ENCODE measurements at regions not wholly inside any gene's neighbourhood (a gene's known extent, or its start where the extent isn't known, plus 50 kb on each side); places are given as distances from the start of the nearest gene placed in this dataset.

DNA sequence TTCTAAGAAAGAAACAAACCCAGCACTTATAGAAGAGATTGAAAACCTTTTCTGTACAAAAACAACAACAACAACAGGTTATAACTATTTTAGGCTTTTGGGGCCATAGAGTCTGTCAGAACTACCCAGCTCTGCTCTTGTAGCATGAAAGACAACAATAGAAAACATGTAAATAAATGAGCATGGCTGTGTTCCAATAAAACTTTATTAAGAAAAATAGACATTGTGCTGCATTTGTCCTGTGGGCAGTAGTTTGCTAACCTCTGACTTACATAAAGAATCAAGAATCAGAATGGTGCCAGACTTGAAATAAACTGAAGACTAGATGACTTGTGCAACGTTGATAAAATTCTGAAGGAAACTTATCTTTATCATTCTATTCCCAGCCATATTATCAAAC lies 617.5 kb downstream of the DIAPH3 start:
- no peak overlapping the region for H4K91ac ChIP-seq (ENCODE audit: low read depth, low read length)
- no peak overlapping the region for H3K27ac ChIP-seq (ENCODE audit: low read depth, low read length)
- H2BK5ac ChIP-seq (ENCODE audit: low read depth, low read length, poor library complexity): no peak overlapping the region
- no peak overlapping the region for H3K23ac ChIP-seq (ENCODE audit: low read length)
- H3K36me3 ChIP-seq (ENCODE audit: control insufficient read depth in 1 of 2, insufficient read depth in 2 of 2, low read length in 2 of 2): no peaks in the 10 kb centered on the region
- no peaks in the 10 kb centered on the region for H3K27me3 ChIP-seq (ENCODE audit: insufficient read depth, low read length)
- no peaks in the 10 kb centered on the region for H3K9me3 ChIP-seq (ENCODE audit: insufficient read depth, low read depth, low read length)
- no peak overlapping the region for H3K4me2 ChIP-seq (ENCODE audit: low read length)
- no peak overlapping the region for H3K9ac ChIP-seq (ENCODE audit: low read length)
- no peak overlapping the region for H3K4ac ChIP-seq (ENCODE audit: low read depth, low read length)
- no peak overlapping the region for H4K8ac ChIP-seq (ENCODE audit: low read depth, low read length)
- no peak overlapping the region for H2AK5ac ChIP-seq (ENCODE audit: low read length)
- H2BK120ac ChIP-seq (ENCODE audit: insufficient read depth, low read length, poor library complexity): no peak overlapping the region
- H3K4me1 ChIP-seq (ENCODE audit: control insufficient read depth in 1 of 2, insufficient read depth in 2 of 2, low read length in 2 of 2): no peaks in the 10 kb centered on the region
- no peaks in the 10 kb centered on the region for H3K79me2 ChIP-seq (ENCODE audit: control insufficient read depth, insufficient read depth, low read length, poor library complexity)
- H3K79me1 ChIP-seq (ENCODE audit: low read length): no peaks in the 10 kb centered on the region
- WGBS (ENCODE audit: extremely low coverage, insufficient coverage, insufficient read length): no CpG with 5 or more reads among the region's 1 CpG
- no peak overlapping the region for H2BK12ac ChIP-seq (ENCODE audit: low read length)
- H2AFZ ChIP-seq (ENCODE audit: insufficient read depth, low read length, poor library complexity): no peak overlapping the region
- no peak overlapping the region for H4K12ac ChIP-seq (ENCODE audit: low read depth, low read length)
- H3K18ac ChIP-seq (ENCODE audit: low read length): no peak overlapping the region
- no peak overlapping the region for H3K14ac ChIP-seq (ENCODE audit: low read length)
- DNase-seq: no peak
- H3K4me3 ChIP-seq (ENCODE audit: low read depth, low read length): no peak overlapping the region

DNA sequence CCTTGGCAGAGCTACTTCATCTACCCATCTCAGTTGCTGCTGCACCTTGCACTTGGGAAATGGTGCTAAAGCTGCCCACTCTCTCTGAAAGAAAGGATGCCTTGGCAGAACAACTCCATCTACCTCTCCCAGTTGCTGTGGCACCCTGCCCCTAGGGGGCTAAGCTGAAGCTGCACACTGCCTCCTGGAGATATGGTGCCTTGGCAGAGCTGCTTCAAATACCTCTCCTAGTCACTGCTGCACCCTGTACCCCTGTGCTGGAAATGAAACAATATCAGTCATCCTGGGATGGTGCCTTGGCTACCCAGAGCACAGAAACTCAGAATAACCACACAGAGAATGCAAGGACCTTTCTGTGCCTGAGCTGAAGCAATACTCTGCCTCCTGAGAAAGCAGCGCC lies 615.8 kb downstream of the DIAPH3 start:
- no peak overlapping the region for H3K9ac ChIP-seq (ENCODE audit: low read length)
- WGBS (ENCODE audit: extremely low coverage, insufficient coverage, insufficient read length): no CpG with 5 or more reads among the region's 1 CpG
- no peaks in the 10 kb centered on the region for H3K36me3 ChIP-seq (ENCODE audit: control insufficient read depth in 1 of 2, insufficient read depth in 2 of 2, low read length in 2 of 2)

DNA sequence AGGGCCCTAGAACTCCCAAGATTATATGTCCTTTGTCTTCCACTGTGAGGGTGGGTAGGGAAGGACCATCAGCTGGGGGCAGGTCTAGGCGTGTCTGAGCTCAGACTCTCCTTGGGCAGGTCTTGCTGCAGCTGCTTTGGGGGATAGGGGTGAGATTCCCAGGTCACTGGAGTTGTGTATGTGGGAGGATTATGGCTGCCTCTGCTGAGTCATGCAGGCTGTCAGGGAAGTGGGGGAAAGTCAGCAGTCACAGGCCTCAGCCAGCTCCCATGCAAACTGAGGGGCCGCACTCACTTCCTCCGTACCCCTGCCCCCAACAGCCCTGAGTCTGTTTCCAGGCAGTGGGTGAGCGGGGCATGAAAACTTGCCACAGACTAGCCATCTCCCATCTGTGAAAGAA lies 600.8 kb downstream of the DIAPH3 start:
- Histone ChIP-seq H3K9me3 (ENCODE audit: insufficient read depth, low read depth, low read length) (peaks cover 9% of the 10 kb centered on the region), H3K36me3 (ENCODE audit: control insufficient read depth in 1 of 2, insufficient read depth in 2 of 2, low read length in 2 of 2) (peaks cover 0 to 1% of the 10 kb centered on the region in 2 experiments), H2BK5ac (ENCODE audit: low read depth, low read length, poor library complexity) (no peak overlapping the region), H4K91ac (ENCODE audit: low read depth, low read length) (no peak overlapping the region), H3K79me1 (ENCODE audit: low read length) (peaks cover 2% of the 10 kb centered on the region), H4K8ac (ENCODE audit: low read depth, low read length) (no peak overlapping the region), H3K18ac (ENCODE audit: low read length) (no peak overlapping the region), H3K23ac (ENCODE audit: low read length) (no peak overlapping the region), H2BK120ac (ENCODE audit: insufficient read depth, low read length, poor library complexity) (no peak overlapping the region), H3K4me3 (ENCODE audit: low read depth, low read length) (no peak overlapping the region), H3K14ac (ENCODE audit: low read length) (no peak overlapping the region), H2AK5ac (ENCODE audit: low read length) (no peak overlapping the region), H4K12ac (ENCODE audit: low read depth, low read length) (no peak overlapping the region), H3K79me2 (ENCODE audit: control insufficient read depth, insufficient read depth, low read length, poor library complexity) (no peaks in the 10 kb centered on the region), H3K4ac (ENCODE audit: low read depth, low read length) (no peak overlapping the region), H3K4me2 (ENCODE audit: low read length) (no peak overlapping the region), H3K9ac (ENCODE audit: low read length) (no peak overlapping the region), H3K27me3 (ENCODE audit: insufficient read depth, low read length) (no peaks in the 10 kb centered on the region), H3K27ac (ENCODE audit: low read depth, low read length) (no peak overlapping the region), H3K4me1 (ENCODE audit: control insufficient read depth in 1 of 2, insufficient read depth in 2 of 2, low read length in 2 of 2) (no peaks in the 10 kb centered on the region), H2BK12ac (ENCODE audit: low read length) (no peak overlapping the region), H2AFZ (ENCODE audit: insufficient read depth, low read length, poor library complexity) (no peak overlapping the region)
- no CpG with 5 or more reads among the region's 4 CpGs for WGBS (ENCODE audit: extremely low coverage, insufficient coverage, insufficient read length)
- DNase-seq: no peak

More for the DNA sequence above, 615.8 kb downstream of the DIAPH3 start:
- Histone ChIP-seq H3K27me3 (ENCODE audit: insufficient read depth, low read length) (no peaks in the 10 kb centered on the region), H2AFZ (ENCODE audit: insufficient read depth, low read length, poor library complexity) (no peak overlapping the region), H3K4ac (ENCODE audit: low read depth, low read length) (no peak overlapping the region), H4K8ac (ENCODE audit: low read depth, low read length) (no peak overlapping the region), H2BK12ac (ENCODE audit: low read length) (no peak overlapping the region), H3K79me2 (ENCODE audit: control insufficient read depth, insufficient read depth, low read length, poor library complexity) (no peaks in the 10 kb centered on the region), H3K23ac (ENCODE audit: low read length) (no peak overlapping the region), H4K91ac (ENCODE audit: low read depth, low read length) (no peak overlapping the region), H3K9me3 (ENCODE audit: insufficient read depth, low read depth, low read length) (no peaks in the 10 kb centered on the region), H2BK120ac (ENCODE audit: insufficient read depth, low read length, poor library complexity) (no peak overlapping the region), H3K4me2 (ENCODE audit: low read length) (no peak overlapping the region), H3K18ac (ENCODE audit: low read length) (no peak overlapping the region), H2AK5ac (ENCODE audit: low read length) (no peak overlapping the region), H2BK5ac (ENCODE audit: low read depth, low read length, poor library complexity) (no peak overlapping the region), H3K4me3 (ENCODE audit: low read depth, low read length) (no peak overlapping the region), H3K14ac (ENCODE audit: low read length) (no peak overlapping the region), H4K12ac (ENCODE audit: low read depth, low read length) (no peak overlapping the region), H3K4me1 (ENCODE audit: control insufficient read depth in 1 of 2, insufficient read depth in 2 of 2, low read length in 2 of 2) (no peaks in the 10 kb centered on the region), H3K27ac (ENCODE audit: low read depth, low read length) (no peak overlapping the region), H3K79me1 (ENCODE audit: low read length) (no peaks in the 10 kb centered on the region)
- DNase-seq: no peak

DNA sequence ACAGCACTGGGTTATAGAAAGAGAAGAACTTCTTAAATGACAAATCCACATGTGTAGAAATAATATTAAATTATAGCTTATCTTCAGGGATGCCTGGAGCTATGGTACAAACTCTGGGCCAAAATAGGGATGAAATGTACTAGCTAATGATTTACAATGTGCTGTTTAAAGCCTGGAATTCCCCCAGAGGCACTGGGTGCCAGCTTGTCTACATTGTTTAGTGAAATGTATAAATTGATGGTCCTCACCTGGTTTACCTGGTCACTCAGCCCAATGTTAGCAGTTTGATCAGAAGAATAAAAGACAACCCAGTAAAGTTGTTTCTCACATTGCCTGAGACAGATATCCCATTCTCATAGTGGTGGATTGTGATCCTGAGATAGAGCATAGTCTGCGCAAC lies 597.2 kb downstream of the DIAPH3 start:
- no peak overlapping the region for H3K14ac ChIP-seq (ENCODE audit: low read length)
- H3K9me3 ChIP-seq (ENCODE audit: insufficient read depth, low read depth, low read length): peaks cover 9% of the 10 kb centered on the region
- H3K27me3 ChIP-seq (ENCODE audit: insufficient read depth, low read length): no peaks in the 10 kb centered on the region
- no peak overlapping the region for H2BK120ac ChIP-seq (ENCODE audit: insufficient read depth, low read length, poor library complexity)
- no peak overlapping the region for H3K4me3 ChIP-seq (ENCODE audit: low read depth, low read length)
- no peak overlapping the region for H3K4ac ChIP-seq (ENCODE audit: low read depth, low read length)
- H3K36me3 ChIP-seq (ENCODE audit: control insufficient read depth in 1 of 2, insufficient read depth in 2 of 2, low read length in 2 of 2): peaks cover 0 to 1% of the 10 kb centered on the region in 2 experiments
- WGBS (ENCODE audit: extremely low coverage, insufficient coverage, insufficient read length): no CpG with 5 or more reads among the region's 1 CpG
- peaks cover 2% of the 10 kb centered on the region for H3K79me1 ChIP-seq (ENCODE audit: low read length)
- no peak for DNase-seq
- no peak overlapping the region for H4K12ac ChIP-seq (ENCODE audit: low read depth, low read length)
- no peaks in the 10 kb centered on the region for H3K79me2 ChIP-seq (ENCODE audit: control insufficient read depth, insufficient read depth, low read length, poor library complexity)
- H3K23ac ChIP-seq (ENCODE audit: low read length): no peak overlapping the region
- no peak overlapping the region for H4K91ac ChIP-seq (ENCODE audit: low read depth, low read length)
- H2AK5ac ChIP-seq (ENCODE audit: low read length): no peak overlapping the region
- H3K27ac ChIP-seq (ENCODE audit: low read depth, low read length): no peak overlapping the region
- H3K4me2 ChIP-seq (ENCODE audit: low read length): no peak overlapping the region
- H3K18ac ChIP-seq (ENCODE audit: low read length): no peak overlapping the region
- H3K9ac ChIP-seq (ENCODE audit: low read length): no peak overlapping the region
- H2BK12ac ChIP-seq (ENCODE audit: low read length): no peak overlapping the region
- no peak overlapping the region for H4K8ac ChIP-seq (ENCODE audit: low read depth, low read length)
- H2AFZ ChIP-seq (ENCODE audit: insufficient read depth, low read length, poor library complexity): no peak overlapping the region
- H2BK5ac ChIP-seq (ENCODE audit: low read depth, low read length, poor library complexity): no peak overlapping the region
- H3K4me1 ChIP-seq (ENCODE audit: control insufficient read depth in 1 of 2, insufficient read depth in 2 of 2, low read length in 2 of 2): peaks cover 0 to 2% of the 10 kb centered on the region in 2 experiments

Data from trophoblast cell (in vitro differentiated cells and primary cell).